WTC11 (cell line): ENCODE measurements at regions not wholly inside any gene's neighbourhood (a gene's known extent, or its start where the extent isn't known, plus 50 kb on each side); places are given as distances from the start of the nearest gene placed in this dataset.

ENCODE experiments used
- ATAC-seq: fragments of 200-7000 bp; cut with Tn5 transposase; 2 replicates; pipeline ENCODE4 v1.10.0; 2021; ENCODE audit warnings: mild to moderate bottlenecking, moderate library complexity
- CTCF ChIA-PET: fragments of 300-600 bp; sonication (Branson Sonifier 250); formaldehyde crosslinking; loops from one replicate; lab custom pipeline; 2021; ENCODE audit warnings: antibody characterized with exemption; lab: Charles Lee
- POLR2A ChIA-PET: fragments of 350-600 bp; sonication (Branson Sonifier 250); formaldehyde crosslinking; loops from one replicate; lab custom pipeline; 2021; ENCODE audit warnings: antibody characterized with exemption; lab: Charles Lee
- DNase-seq: peaks from one replicate; pipeline ENCODE4 v3.0.0; 2021; ENCODE audit warnings: low spot score
- H3K27ac Mint-ChIP-seq: 2 replicates; pipeline ENCODE4 v1.8.0; 2021; ENCODE audit warnings: mixed read lengths
- H3K27me3 Mint-ChIP-seq: 2 replicates; pipeline ENCODE4 v1.8.0; 2021; ENCODE audit warnings: low read depth, mild to moderate bottlenecking, moderate library complexity, mixed read lengths
- H3K36me3 Mint-ChIP-seq: 2 replicates; pipeline ENCODE4 v1.8.0; 2021; ENCODE audit warnings: mixed read lengths
- H3K4me1 Mint-ChIP-seq: 2 replicates; pipeline ENCODE4 v1.8.0; 2022; ENCODE audit warnings: mixed read lengths
- H3K4me3 Mint-ChIP-seq: 2 replicates; pipeline ENCODE4 v1.8.0; 2021; ENCODE audit warnings: mild to moderate bottlenecking, moderate library complexity, mixed read lengths
- H3K9me3 Mint-ChIP-seq: 2 replicates; pipeline ENCODE4 v1.8.0; 2021; ENCODE audit warnings: mixed read lengths
- CREB1 ChIP-seq: sonication (generic); formaldehyde crosslinking; IDR thresholded peaks from 2 replicates; pipeline ENCODE4 v1.8.0; 2023; ENCODE audit warnings: mild to moderate bottlenecking, missing genetic modification reagents
- FOXK1 ChIP-seq: sonication (generic); formaldehyde crosslinking; IDR thresholded peaks from 2 replicates; pipeline ENCODE4 v1.8.0; 2022; ENCODE audit warnings: mild to moderate bottlenecking, moderate library complexity, missing genetic modification reagents
- GRHL2 ChIP-seq: fragments of 250-450 bp; sonication (Bioruptor Pico); IDR thresholded peaks from 2 replicates; pipeline ENCODE4 v1.8.0; 2022; ENCODE audit warnings: mild to moderate bottlenecking, moderate library complexity; ENCODE audit not compliant: insufficient replicate concordance, severe bottlenecking
- NFATC4 ChIP-seq: fragments of 250-450 bp; sonication (Bioruptor Pico); IDR thresholded peaks from 2 replicates; pipeline ENCODE4 v1.9.0; 2021; ENCODE audit warnings: mild to moderate bottlenecking
- PRRX2 ChIP-seq: fragments of 250-450 bp; sonication (Bioruptor Pico); IDR thresholded peaks from 2 replicates; pipeline ENCODE4 v1.8.0; 2021; ENCODE audit warnings: mild to moderate bottlenecking
- RELA ChIP-seq: sonication (generic); formaldehyde crosslinking; IDR thresholded peaks from 2 replicates; pipeline ENCODE4 v1.8.1; 2022; ENCODE audit warnings: missing genetic modification reagents, mild to moderate bottlenecking, borderline replicate concordance
- SMAD4 ChIP-seq: sonication (generic); formaldehyde crosslinking; IDR thresholded peaks from 2 replicates; pipeline ENCODE4 v1.8.0; 2022; ENCODE audit warnings: mild to moderate bottlenecking, missing genetic modification reagents
- TCF7 ChIP-seq: sonication (generic); formaldehyde crosslinking; IDR thresholded peaks from 2 replicates; pipeline ENCODE4 v1.8.0; 2022; ENCODE audit warnings: mild to moderate bottlenecking, low read depth, missing genetic modification reagents, moderate library complexity
- TEAD1 ChIP-seq: sonication (generic); formaldehyde crosslinking; IDR thresholded peaks from 2 replicates; pipeline ENCODE4 v1.8.0; 2022; ENCODE audit warnings: mild to moderate bottlenecking, missing genetic modification reagents
- ZNF416 ChIP-seq: fragments of 250-450 bp; sonication (Bioruptor Pico); IDR thresholded peaks from 2 replicates; pipeline ENCODE4 v1.9.0; 2021; ENCODE audit warnings: mild to moderate bottlenecking, inconsistent platforms
- ZNF671 ChIP-seq: fragments of 250-450 bp; sonication (Bioruptor Pico); IDR thresholded peaks from 2 replicates; pipeline ENCODE4 v1.8.0; 2021; ENCODE audit warnings: mild to moderate bottlenecking
- TF ChIP-seq, protein P1 (sequence below): sonication (generic); formaldehyde crosslinking; IDR thresholded peaks from 2 replicates; pipeline ENCODE4 v1.8.1; 2023; ENCODE audit warnings: mild to moderate bottlenecking, moderate library complexity, missing genetic modification reagents
- TF ChIP-seq, protein P2 (sequence below): sonication (generic); formaldehyde crosslinking; IDR thresholded peaks from 2 replicates; pipeline ENCODE4 v1.8.0; 2022; ENCODE audit warnings: mild to moderate bottlenecking, missing genetic modification reagents
- TF ChIP-seq, protein P3 (sequence below): fragments of 250-450 bp; sonication (Bioruptor Pico); IDR thresholded peaks from 2 replicates; pipeline ENCODE4 v1.9.0; 2021; ENCODE audit warnings: mild to moderate bottlenecking
- TF ChIP-seq, protein P4 (sequence below): sonication (generic); formaldehyde crosslinking; IDR thresholded peaks from 2 replicates; pipeline ENCODE4 v1.8.1; 2023; ENCODE audit warnings: mild to moderate bottlenecking, missing genetic modification reagents
- TF ChIP-seq, protein P5 (sequence below): sonication (generic); formaldehyde crosslinking; IDR thresholded peaks from 2 replicates; pipeline ENCODE4 v1.8.0; 2022; ENCODE audit warnings: mild to moderate bottlenecking, missing genetic modification reagents
- TF ChIP-seq, protein P6 (sequence below): sonication (generic); formaldehyde crosslinking; IDR thresholded peaks from 2 replicates; pipeline ENCODE4 v1.8.1; 2023; ENCODE audit warnings: mild to moderate bottlenecking, missing genetic modification reagents
- TF ChIP-seq, protein P7 (sequence below): sonication (generic); formaldehyde crosslinking; IDR thresholded peaks from 2 replicates; pipeline ENCODE4 v1.8.1; 2023; ENCODE audit warnings: mild to moderate bottlenecking, missing genetic modification reagents, borderline replicate concordance
- TF ChIP-seq, protein P8 (sequence below): fragments of 250-450 bp; sonication (Bioruptor Pico); IDR thresholded peaks from 2 replicates; pipeline ENCODE4 v1.8.0; 2021; ENCODE audit warnings: mild to moderate bottlenecking

DNA sequence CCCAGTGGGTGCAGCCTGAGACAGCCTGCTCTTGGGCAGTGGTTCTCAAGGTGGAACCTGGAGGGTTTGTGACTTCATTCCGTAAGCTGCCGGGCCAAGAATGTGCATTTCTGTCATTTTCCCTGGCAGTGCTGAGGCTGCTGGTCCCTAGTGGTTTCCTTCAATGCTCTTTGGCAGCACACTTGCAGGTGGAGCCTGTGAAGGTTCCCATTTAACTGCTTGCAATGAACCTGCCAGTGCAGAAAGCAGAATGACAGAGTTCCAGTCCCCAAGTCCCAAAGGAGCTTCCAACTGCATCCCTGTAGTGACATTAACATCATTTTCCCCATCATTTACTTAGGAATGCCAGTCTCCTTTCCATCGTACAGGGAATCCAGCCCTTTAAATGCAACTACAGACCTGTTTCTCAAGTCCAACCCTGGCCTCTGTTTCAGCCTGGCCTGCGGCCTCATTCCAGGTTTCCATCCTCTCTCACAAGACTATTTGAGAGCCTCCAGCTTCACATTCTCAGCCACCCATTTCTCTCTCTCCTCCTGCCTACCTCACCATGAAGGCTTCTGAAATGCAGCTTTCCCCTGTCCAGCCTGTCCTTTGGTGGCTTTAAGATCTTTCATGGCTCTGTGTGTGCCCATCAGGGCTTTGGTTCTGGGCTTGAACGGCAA, 149.7 kb upstream of the GGTLC1 start:
- peak overlapping the region; percentile 41; the same call in 1 of the 2 replicates for H3K27ac Mint-ChIP-seq
- ChIA-PET CTCF (no interaction called here), POLR2A (no interaction called here)
- peaks cover 11% of the 10 kb centered on the region for H3K4me1 Mint-ChIP-seq
- H3K36me3 Mint-ChIP-seq = peaks cover 5% of the 10 kb centered on the region
- no peaks in the 10 kb centered on the region for H3K27me3 Mint-ChIP-seq
- peaks cover 17% of the 10 kb centered on the region for H3K9me3 Mint-ChIP-seq
- no peak for DNase-seq
- TF ChIP-seq, protein P1, sequence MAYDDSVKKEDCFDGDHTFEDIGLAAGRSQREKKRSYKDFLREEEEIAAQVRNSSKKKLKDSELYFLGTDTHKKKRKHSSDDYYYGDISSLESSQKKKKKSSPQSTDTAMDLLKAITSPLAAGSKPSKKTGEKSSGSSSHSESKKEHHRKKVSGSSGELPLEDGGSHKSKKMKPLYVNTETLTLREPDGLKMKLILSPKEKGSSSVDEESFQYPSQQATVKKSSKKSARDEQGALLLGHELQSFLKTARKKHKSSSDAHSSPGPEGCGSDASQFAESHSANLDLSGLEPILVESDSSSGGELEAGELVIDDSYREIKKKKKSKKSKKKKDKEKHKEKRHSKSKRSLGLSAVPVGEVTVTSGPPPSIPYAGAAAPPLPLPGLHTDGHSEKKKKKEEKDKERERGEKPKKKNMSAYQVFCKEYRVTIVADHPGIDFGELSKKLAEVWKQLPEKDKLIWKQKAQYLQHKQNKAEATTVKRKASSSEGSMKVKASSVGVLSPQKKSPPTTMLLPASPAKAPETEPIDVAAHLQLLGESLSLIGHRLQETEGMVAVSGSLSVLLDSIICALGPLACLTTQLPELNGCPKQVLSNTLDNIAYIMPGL (CRISPR knock-in tag) = no peak
- TF ChIP-seq, protein P2, sequence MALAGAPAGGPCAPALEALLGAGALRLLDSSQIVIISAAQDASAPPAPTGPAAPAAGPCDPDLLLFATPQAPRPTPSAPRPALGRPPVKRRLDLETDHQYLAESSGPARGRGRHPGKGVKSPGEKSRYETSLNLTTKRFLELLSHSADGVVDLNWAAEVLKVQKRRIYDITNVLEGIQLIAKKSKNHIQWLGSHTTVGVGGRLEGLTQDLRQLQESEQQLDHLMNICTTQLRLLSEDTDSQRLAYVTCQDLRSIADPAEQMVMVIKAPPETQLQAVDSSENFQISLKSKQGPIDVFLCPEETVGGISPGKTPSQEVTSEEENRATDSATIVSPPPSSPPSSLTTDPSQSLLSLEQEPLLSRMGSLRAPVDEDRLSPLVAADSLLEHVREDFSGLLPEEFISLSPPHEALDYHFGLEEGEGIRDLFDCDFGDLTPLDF = no peak
- TF ChIP-seq, protein P3, sequence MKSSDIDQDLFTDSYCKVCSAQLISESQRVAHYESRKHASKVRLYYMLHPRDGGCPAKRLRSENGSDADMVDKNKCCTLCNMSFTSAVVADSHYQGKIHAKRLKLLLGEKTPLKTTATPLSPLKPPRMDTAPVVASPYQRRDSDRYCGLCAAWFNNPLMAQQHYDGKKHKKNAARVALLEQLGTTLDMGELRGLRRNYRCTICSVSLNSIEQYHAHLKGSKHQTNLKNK (CRISPR knock-in tag) = no peak
- TF ChIP-seq PRRX2 (CRISPR knock-in tag) = no peak
- ATAC-seq = no peak
- no peak overlapping the region for H3K4me3 Mint-ChIP-seq

DNA sequence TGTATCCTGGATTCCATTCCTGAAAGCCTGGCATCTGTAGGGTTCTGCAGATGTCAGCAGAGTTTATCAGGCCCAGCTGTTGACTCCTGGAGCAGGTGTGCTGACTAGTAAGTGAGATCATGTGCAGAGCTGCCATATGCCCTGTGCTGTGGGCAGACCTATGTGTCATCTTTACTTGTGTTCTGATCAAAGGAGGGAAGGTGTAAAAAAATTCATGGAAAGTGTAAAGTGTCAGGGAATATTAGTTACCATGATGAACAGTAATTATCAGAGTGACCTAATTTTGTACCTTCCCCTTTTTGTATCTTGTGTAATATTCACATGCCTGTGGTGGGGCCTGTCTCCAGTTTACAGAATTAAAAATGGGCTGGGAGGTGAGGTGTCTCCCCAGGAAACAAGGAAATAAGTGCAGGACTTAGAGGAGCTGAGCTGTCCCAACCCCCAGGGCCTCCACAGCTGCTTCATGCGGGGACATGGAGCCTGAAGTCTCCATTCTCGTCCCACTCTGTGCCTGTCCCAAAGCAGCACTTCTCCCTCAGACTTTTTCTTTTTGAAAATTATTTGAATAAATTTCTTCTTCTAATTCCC, 148.2 kb upstream of the GGTLC1 start:
- CTCF ChIA-PET = no interaction called here
- Mint-ChIP-seq H3K4me1 (peaks cover 19% of the 10 kb centered on the region), H3K27me3 (no peaks in the 10 kb centered on the region), H3K36me3 (peaks cover 3% of the 10 kb centered on the region), H3K4me3 (no peak overlapping the region), H3K27ac (no peak overlapping the region), H3K9me3 (peaks cover 23% of the 10 kb centered on the region)
- DNase-seq (no peak), ATAC-seq (no peak)
- POLR2A ChIA-PET = no interaction called here
- TF ChIP-seq GRHL2 (CRISPR knock-in tag) = no peak
- TF ChIP-seq, protein P4, sequence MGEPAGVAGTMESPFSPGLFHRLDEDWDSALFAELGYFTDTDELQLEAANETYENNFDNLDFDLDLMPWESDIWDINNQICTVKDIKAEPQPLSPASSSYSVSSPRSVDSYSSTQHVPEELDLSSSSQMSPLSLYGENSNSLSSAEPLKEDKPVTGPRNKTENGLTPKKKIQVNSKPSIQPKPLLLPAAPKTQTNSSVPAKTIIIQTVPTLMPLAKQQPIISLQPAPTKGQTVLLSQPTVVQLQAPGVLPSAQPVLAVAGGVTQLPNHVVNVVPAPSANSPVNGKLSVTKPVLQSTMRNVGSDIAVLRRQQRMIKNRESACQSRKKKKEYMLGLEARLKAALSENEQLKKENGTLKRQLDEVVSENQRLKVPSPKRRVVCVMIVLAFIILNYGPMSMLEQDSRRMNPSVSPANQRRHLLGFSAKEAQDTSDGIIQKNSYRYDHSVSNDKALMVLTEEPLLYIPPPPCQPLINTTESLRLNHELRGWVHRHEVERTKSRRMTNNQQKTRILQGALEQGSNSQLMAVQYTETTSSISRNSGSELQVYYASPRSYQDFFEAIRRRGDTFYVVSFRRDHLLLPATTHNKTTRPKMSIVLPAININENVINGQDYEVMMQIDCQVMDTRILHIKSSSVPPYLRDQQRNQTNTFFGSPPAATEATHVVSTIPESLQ (CRISPR knock-in tag) = no peak
- TF ChIP-seq NFATC4 (CRISPR knock-in tag) = no peak
- TF ChIP-seq CREB1 (CRISPR knock-in tag) = no peak
- TF ChIP-seq RELA (CRISPR knock-in tag) = no peak
- no peak for TF ChIP-seq TCF7
- no peak for TF ChIP-seq ZNF671 (CRISPR knock-in tag)
- TF ChIP-seq ZNF416 (CRISPR knock-in tag) = no peak
- TF ChIP-seq SMAD4 = no peak
- TF ChIP-seq TEAD1 (CRISPR knock-in tag) = no peak
- TF ChIP-seq FOXK1 (CRISPR knock-in tag) = no peak
- TF ChIP-seq, protein P5, sequence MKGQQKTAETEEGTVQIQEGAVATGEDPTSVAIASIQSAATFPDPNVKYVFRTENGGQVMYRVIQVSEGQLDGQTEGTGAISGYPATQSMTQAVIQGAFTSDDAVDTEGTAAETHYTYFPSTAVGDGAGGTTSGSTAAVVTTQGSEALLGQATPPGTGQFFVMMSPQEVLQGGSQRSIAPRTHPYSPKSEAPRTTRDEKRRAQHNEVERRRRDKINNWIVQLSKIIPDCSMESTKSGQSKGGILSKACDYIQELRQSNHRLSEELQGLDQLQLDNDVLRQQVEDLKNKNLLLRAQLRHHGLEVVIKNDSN (CRISPR knock-in tag) = no peak
- TF ChIP-seq, protein P6, sequence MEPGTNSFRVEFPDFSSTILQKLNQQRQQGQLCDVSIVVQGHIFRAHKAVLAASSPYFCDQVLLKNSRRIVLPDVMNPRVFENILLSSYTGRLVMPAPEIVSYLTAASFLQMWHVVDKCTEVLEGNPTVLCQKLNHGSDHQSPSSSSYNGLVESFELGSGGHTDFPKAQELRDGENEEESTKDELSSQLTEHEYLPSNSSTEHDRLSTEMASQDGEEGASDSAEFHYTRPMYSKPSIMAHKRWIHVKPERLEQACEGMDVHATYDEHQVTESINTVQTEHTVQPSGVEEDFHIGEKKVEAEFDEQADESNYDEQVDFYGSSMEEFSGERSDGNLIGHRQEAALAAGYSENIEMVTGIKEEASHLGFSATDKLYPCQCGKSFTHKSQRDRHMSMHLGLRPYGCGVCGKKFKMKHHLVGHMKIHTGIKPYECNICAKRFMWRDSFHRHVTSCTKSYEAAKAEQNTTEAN (CRISPR knock-in tag) = no peak
- TF ChIP-seq, protein P7, sequence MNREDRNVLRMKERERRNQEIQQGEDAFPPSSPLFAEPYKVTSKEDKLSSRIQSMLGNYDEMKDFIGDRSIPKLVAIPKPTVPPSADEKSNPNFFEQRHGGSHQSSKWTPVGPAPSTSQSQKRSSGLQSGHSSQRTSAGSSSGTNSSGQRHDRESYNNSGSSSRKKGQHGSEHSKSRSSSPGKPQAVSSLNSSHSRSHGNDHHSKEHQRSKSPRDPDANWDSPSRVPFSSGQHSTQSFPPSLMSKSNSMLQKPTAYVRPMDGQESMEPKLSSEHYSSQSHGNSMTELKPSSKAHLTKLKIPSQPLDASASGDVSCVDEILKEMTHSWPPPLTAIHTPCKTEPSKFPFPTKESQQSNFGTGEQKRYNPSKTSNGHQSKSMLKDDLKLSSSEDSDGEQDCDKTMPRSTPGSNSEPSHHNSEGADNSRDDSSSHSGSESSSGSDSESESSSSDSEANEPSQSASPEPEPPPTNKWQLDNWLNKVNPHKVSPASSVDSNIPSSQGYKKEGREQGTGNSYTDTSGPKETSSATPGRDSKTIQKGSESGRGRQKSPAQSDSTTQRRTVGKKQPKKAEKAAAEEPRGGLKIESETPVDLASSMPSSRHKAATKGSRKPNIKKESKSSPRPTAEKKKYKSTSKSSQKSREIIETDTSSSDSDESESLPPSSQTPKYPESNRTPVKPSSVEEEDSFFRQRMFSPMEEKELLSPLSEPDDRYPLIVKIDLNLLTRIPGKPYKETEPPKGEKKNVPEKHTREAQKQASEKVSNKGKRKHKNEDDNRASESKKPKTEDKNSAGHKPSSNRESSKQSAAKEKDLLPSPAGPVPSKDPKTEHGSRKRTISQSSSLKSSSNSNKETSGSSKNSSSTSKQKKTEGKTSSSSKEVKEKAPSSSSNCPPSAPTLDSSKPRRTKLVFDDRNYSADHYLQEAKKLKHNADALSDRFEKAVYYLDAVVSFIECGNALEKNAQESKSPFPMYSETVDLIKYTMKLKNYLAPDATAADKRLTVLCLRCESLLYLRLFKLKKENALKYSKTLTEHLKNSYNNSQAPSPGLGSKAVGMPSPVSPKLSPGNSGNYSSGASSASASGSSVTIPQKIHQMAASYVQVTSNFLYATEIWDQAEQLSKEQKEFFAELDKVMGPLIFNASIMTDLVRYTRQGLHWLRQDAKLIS (CRISPR knock-in tag) = no peak
- TF ChIP-seq, protein P8, sequence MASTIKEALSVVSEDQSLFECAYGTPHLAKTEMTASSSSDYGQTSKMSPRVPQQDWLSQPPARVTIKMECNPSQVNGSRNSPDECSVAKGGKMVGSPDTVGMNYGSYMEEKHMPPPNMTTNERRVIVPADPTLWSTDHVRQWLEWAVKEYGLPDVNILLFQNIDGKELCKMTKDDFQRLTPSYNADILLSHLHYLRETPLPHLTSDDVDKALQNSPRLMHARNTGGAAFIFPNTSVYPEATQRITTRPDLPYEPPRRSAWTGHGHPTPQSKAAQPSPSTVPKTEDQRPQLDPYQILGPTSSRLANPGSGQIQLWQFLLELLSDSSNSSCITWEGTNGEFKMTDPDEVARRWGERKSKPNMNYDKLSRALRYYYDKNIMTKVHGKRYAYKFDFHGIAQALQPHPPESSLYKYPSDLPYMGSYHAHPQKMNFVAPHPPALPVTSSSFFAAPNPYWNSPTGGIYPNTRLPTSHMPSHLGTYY (CRISPR knock-in tag) = no peak
- TF ChIP-seq, protein P3 (CRISPR knock-in tag) = no peak
